Stimulated activated CD4-positive, alpha-beta T cell treated with anti-CD3 and anti-CD28 coated beads, Interleukin-12 subunit alpha, Interleukin-12 subunit beta, amount 100 ng/mL, for 24 hours (primary cell): ENCODE measurements at regions not wholly inside any gene's neighbourhood (a gene's known extent, or its start where the extent isn't known, plus 50 kb on each side); places are given as distances from the start of the nearest gene placed in this dataset.

Experiments used
- DNase-seq, 2 experiments: peaks; one replicate each; pipeline ENCODE4 v3.0.0-alpha.2; 2020; ENCODE audit warnings: low read depth in 2 of 2

DNA sequence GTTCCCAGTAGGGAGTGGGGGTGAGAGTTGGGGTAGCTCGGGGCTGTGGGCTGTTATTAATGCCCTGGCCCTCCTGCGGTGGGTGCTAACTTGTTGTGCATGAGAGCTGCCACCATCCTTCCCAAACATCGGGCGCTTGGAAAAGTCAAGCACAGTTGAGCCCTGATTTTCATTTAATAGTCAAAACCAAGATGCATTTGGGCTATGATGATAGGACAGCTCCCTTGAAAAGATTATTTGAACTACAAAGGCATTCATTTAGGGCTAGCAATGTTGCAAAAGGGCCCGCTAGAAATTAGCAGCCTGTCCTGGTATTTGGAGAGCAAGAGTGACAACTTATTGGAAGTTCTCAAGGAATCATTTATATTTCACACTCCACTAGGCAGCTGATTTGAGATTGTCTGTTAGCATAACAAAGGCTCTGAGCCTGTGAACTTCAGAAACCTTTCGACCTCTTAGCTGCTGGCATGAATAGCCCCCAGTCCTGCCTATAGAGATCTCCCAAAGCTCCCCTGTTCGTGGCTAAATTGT, 128.2 kb upstream of the TMEM161B start:
- no peak for DNase-seq

DNA sequence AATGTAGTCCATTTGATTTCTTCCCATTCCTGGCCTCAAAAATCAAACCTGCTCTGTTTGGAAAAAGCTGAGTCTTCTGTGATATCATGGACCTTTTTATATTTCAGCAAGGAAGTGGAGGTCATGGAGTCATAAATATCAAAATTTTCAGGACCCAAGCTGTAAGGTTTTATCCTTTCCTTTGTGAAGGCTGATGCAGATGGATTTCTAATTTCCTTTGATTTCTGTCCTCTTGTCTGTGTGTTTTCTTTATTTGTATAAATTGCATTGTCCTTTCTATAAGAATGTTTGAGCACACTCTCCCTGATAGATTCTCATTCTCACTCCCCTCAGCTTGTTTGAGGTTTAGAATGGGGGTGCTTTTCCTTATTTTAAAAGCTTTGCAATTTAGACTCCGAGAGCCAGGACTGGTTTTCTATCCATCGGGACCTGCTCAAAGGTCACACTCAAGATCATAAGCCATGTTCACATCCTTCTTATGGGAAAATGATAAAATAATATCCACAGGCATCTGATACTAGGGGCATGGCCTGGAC, 127.4 kb upstream of the TMEM161B start:
- DNase-seq = no peak

DNA sequence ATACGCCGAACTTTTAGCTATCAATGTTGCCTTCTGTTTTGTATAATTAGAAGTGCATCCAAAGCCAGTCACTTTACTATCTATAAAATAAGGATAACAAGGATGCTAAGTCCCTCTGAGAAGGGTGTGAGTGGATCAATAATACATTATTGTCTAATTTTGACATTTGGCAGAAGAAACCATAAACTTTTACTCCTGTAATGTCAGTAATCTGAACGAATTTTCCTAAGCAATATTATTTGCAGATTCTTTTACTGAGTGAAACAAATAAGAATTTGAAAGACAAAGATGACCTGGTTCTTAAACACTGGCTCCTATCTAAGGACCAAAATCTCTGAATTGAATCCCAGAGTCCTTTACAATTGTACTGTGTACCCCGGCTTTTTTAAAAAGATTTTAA, 126.6 kb upstream of the TMEM161B start:
- DNase-seq = no peak

DNA sequence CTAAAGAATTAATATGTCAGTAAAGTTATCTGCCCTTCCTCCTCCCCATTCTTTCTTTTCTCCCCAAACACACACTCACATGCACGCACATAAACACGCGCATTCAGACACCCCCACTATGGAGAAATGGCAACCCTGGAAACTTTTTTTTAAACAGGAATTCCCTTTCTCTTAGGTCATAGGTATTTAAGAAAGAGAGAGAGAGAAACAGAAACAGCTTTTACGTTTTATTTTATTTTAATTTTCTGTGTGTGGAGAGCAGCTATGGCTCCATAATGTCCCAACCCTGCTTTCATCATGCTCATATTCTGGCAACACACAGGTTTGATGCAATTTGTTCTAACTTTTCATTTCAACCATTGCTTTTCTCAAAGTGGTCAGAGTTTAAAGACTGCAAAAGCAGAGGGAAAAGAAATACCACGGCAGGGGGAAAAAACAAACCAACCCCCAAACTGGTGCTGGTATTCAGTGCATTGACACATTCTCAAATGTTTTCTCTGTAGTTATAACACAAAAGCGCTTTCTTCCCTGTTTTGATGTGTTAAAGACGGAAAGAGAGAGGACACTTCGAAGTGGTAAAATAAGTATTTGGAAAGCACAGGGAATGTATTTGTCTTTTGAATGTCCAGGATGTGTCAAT, 126.0 kb upstream of the TMEM161B start:
- no peak for DNase-seq

DNA sequence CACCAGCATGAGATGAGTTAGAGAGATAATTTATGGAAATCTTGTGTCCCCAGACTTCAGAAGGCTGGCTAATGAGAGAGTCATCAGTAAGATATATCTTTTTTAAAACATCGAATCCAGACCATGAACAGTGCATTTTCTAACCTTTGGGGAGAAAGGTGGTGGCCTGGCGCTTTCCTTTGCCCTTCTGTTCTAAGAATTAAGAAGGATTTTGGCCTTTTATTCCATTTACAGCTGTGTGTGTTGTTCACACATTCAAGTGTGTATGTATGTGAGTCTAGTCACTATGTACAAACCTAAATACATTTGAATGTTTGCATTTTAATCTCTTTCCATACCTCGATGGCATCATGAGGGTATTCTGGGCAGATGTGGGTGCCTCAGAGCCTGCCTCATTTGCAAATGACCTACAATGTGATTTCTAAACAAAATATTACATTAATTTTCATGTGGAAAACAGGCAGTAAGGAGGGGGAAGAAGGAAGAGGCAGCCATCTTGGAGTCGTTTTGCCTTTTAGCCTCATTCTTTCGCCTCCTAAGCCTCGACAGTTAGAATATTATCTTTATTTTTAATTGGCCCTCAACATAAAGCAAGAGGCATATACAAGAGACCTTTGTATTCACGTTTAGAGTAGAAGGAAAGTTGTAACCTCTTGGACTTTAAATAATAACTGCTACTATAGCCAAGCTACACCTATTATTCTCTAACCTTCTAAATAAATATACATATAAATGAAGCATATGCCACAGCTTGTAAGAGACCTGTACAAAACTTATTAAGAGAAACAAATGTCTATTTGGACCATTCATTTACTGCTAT, 125.3 kb upstream of the TMEM161B start:
- DNase-seq = no peak

DNA sequence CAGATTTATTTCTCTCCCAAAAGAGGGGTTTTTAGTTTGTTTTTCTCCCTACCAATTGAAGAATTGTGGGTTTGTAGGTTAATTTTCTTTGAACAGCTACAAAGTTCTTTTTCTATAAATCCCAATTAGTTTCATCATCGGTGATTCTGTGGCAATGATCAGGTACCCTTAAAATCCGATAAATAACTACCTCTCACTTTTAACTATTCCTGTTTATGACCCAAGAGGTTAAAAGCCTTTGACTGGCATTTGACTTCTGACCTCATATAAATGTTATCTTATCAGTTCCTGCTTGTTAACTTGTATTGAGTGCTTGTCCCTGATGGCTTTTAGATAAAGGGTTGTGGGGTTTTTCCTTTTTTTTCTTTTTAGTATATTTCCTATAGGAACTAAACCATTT, 124.4 kb upstream of the TMEM161B start:
- DNase-seq = no peak

DNA sequence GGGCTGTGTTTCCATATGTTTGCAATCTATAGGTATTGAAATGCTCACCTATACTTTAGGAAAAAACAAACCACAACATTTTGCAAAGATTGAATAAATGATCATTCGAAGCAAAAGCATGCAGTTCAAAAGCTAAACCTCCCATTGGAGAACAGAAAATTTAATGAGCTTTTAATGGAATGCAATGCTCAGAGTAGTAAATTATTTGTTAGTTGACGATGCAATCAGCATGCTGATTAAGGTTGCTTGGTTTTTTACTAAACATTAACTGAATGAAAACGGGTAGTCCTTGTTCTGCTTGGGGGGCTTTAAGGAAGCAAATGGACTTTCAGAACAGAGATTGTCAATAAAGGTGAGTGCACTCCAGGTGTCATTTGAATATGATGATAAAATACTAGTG, 123.3 kb upstream of the TMEM161B start:
- no peak for DNase-seq

DNA sequence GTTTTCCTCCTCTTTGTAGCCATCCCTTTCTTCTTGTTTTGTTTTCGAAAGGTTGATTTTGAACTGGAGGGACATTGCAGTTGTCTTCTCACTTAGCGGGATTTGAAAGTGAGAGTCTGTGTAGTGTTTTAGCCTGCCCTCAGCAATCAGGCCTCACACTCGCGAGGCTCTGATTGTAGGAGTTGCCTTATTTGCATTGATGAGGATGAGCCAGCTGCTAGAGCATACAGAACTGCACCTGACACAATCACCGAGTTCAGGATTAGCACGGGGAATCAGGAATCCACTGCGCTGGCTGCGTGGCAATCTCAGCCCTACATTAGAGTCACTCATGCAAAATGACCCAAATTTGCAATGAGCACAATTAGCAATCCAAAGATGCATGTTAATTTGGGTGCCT, 122.5 kb upstream of the TMEM161B start:
- DNase-seq = no peak

DNA sequence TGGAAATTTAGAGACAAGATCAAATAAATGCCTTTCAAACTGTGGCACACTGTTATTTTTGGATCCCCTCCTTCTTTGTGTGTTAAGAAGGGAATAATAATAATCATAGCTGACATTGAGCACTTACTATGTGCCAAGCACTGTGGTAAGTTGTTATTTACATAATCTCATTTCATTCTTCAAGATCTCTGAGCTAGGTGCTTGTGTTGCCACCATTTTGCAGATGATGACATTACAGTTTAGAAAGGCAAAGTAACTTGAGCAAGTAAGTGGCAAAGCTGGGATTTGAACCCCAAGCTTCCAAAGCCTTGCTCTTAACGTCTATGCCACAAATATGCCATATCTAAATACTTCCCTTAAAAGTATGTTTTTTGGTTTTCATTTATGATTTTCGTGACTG, 121.8 kb upstream of the TMEM161B start:
- no peak for DNase-seq

DNA sequence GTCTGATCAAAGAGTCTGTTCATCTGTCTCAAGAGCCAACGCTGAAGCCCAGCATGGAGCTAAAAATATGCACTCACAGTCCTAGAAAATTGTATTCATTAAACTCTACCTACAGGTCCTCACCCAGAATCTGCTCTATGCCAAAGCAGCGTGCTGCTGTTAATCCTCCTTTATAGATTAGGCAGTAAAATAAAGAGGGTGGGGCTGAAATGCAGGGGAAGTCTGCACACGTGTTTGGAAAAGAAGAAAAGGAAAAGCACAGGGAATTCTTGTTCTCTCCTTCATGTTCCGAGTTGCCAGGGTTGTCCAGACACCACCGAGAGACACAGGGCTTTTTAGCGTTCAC, 121.4 kb upstream of the TMEM161B start:
- no peak for DNase-seq

DNA sequence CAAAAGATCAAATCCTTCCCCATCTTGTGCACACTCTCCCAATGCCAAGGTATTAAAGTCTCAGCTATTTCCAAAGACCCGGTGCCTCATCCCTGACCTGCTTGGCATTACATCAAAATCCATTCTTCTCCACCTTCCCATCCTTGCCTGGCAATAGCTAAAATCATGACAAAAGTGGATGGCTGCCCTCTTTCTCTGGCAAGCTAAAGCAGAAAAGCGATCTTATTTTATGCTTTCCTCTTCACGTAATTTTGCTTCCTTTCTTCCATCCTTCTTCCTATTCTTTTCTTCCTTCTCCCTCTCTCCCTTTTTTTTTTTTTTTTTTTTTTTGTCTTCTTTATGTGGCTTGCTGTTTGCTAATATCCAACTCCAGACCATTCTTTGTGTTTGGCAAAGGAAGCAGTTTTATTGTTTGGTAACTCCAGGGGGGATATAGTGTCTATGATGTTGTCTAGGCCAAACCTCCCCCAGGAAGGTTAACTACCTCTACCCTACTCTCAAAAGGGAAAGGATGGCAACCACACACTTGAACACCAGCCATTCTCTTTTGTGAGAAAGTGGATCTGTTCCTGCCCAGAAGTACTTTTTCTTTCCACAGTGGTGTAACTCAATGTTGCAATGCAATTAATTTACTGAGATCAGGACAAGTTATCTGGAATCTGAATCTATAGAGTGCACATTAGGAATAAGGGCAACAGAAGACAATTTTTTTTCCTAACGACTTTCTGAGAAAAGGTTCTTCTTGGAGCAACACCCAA, 120.9 kb upstream of the TMEM161B start:
- DNase-seq = no peak

DNA sequence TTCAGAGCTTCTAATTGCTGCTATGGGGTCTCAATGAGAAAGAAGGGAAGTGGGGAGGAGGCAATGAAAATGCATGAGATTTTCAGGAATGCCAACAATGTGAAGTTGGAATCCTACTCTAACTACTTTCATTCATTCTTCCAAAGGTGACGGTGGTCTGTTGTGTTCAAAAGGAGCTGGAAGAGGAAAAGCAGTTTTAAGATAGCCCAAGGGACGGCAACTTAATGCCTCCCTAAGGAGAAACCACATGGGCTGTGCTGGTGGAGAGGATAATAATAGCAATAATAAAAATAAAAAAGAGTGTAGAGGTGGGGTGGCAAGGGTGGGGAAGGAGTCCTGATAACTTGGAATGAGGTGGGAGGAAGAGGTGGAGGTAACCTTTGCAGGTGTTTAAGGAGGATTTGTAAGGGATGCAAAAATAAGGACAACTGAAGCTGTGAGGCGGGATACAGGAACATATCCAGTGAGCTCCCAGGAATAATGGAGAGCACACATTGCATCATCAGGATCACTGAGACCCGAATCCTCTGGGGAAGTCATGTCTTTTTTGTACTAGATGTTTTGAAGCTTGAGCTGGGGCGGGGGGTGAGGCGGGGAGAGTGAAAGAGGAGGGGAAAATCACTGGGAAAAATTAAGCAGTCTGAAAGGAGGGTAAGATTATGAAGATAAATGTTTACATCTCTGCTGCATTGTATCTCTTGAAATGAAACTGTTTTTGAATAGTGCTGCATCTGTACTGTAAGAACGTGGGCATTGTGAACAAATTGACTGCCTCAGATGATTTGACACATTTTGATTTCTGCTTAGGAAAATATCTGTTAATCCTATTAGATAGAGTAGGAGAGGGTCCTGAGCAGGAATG, 120.1 kb upstream of the TMEM161B start:
- DNase-seq = no peak

DNA sequence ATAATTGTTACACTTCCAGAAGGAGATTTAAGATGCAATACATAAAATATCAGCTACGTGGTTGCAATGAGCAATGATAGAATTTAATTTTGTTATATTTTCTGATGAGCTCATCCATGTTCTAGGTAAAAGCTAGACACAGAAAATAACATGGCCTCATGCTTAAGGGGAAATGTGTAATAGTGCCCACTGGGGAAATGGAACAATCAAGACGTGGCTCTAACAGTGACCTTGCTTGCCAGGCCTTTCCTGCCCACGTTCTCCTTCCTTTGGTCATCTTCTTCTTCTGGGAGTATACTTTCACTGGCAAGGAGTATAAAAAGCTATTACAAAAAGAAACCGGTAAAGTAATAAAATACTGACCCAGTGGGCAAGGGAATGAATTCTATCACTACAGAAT, 116.2 kb upstream of the TMEM161B start:
- DNase-seq = no peak

DNA sequence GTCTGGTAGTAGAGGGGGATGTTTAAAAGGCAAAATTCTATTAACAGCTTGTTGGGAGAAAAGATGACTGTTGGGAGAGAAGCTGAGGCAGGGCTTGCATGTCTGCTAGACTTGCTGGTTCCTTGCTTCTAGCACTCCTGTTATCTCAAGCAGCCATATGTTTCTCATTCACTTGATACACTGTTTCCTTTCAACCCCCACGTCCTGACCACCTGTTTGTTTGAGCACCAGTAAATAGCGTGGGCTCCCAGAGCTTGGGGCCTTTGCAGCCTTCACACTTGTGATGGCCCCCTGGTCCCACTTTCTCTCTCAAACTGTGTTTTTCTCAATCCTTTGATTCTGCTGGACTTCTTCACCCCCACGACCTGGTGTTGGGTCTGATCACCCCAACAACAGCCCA, 111.7 kb upstream of the TMEM161B start:
- DNase-seq = no peak

DNA sequence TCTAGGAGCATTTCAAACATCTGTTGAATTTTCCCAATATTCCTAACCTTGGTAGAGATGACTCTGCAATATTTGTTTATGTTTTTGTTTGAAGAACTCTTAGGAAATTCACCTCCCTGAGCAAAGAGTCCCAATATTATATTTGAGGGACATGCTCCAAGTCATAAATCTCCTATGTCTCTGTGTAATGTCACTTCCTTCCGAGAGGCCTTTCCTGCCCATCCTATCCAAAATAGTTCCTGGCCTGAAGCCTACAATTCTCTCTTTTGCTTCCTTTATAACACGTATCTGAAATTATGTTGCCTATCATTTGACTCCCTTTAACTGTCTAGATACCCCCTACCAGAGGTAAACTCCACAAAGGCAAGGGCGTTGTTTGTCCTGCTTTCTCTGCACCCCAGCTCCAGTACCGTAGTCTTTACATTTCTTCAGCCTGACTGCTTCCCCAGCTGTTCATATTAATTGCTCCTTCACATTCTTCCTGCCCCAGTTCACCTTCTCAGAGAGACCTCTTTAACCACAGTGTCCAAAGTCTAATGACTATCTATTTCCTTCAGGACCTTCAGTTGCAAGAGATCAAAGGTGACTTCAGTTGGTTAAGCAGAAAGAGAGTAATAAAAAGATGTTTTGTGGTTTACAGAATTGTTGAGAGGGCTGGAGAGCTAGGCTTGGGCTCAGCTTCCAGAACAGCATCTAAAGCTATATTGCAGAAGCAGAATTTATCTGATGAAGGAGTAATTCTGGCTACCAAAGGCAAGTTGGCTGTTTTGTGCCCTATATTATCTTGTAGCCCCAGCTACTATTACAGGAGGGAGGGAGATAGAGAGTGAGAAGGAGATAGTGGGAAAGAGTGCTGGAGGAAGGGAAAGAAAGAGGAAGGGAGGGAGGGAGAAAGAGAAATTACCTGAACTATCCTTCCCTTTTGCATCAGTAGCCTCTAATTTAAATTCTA, 109.3 kb upstream of the TMEM161B start:
- DNase-seq = no peak

DNA sequence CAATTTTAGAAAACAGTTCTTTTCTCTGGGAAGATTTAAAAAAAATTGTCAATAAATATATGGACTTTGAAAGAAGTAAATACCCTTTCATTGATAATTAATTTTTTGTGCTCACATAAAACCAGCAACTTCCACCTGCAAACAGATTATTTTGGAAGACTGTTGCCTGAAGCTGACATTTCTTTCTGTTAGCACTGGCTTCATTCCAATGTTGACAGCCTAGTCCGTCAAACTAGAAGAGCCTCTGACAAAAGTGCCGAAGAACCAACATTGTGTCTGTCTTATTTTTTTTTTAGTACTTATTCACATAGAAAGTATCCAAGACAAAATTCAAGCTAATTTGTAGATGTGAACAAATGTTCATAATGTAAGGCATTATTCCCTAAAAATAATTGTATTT, 108.6 kb upstream of the TMEM161B start:
- DNase-seq = no peak

DNA sequence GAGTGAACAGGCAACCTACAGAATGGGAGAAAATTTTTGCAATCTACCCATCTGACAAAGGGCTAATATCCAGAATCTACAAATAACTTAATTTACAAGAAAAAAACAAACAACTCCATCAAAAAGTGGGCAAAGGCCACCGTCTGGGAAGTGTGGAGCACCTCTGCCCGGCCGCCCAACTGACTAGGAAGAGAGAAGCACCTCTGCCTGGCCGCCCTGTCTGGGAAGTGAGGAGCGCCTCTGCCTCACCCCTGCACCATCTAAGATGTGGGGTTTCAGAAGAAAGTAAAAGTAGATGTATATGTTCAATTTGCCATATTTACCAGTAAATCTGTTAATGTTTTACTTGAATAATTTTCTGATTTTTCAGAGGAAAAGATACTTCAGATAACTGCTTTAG, 108.1 kb upstream of the TMEM161B start:
- no peak for DNase-seq

DNA sequence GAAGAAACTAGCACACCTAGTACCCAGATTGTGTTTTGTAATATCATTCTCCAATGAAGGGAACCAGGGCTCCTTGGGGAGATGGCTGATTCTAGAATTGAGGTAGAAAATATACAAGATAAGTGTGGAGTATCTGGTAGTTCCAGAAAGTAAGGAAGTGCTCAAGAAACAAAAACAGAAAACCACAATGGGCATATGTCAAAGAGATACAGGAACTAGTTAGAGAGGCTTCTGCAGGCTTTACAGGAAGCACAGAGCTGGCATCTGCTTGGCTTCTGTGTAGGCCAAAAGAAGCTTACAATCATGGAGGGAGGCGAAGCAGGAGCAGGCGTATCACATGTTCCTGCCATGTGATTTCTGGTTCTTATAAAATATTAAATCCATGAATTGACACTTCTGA, 105.7 kb upstream of the TMEM161B start:
- no peak for DNase-seq

DNA sequence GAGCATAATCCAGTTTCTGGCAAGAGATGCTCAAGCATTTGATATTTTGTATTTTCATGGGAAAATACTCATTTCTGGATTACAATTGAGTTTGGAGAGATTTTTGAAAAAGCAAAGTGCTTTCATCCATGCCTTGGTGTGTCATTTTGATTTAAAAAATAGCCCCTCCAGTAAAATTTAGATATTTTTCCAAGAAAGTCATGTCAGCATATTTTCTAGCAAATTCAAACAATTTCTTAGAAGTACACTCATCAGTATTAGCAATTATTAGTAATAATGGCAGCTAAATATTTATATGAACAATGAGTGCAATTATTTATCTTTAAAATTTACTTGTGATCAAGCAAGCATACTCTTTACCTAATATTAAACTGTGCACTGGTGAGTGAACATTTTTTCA, 102.2 kb upstream of the TMEM161B start:
- DNase-seq = no peak

DNA sequence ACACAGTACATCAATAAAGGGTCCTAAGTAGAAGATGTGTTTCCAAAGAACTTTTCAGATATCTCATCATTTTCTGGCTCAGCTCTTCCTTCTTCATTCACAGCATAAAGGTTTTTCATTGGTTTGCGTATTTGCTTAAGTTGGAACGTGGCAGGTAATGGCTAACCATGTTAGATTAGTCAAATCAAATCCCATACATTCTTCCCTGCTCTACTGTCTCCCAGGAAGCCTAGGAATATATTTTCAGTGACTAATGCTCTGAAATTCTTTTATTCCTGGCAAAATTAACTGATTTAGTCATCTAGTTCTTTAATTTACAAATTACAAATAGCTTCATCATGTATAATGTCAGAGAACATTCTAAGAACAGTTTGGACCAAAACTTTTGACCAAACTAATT, 99.6 kb upstream of the TMEM161B start:
- DNase-seq = no peak
